ENCODE measurements at regions not wholly inside any gene's neighbourhood (a gene's known extent, or its start where the extent isn't known, plus 50 kb on each side); places are given as distances from the start of the nearest gene placed in this dataset.
A peak's percentile ranks its signal among the peaks of the same experiment; 100 is the strongest.
"Not testable (repeated sequence)": the region's sequence is repeated elsewhere in the genome, so short reads cannot be mapped to it uniquely, and the experiment has no call there.

DNA sequence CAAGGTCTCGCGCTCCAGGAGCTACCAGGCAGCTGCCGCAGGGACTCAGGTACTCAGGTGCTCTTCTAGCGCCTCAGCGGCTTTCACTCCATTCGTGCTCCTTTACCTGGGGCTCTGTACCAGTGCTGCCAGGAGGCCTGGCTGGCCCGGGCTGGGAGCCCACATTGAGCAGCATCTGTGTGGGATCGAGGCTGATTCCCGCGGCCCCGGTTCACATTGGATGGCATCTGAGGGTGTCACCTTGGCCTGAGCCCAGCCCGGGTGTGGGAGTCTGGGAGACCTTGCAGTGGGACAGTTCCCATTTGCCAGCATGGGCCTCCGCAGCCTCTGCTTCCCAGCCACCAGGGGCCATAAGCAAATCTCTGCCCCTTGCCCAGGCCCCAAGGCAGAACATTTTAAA, 96.9 kb downstream of the NPIPB11 start:
- ATAC-seq; in situ Hi-C loops (cut with HindIII; ENCODE audit: extremely low pct_ligation_motif_present, low pct_unique_long_range_greater_than_20kb); FAIRE-seq; H2AFZ ChIP-seq (ENCODE audit: low read length); H3K79me2 ChIP-seq (ENCODE audit: insufficient read depth, low read length); DNase-seq (ENCODE audit: low spot score); H3K36me3 ChIP-seq (replicated peaks in 1 of 2; ENCODE audit: control insufficient read depth in 1 of 2, insufficient read depth in 2 of 2, low read length in 2 of 2); BruUV-seq (replicated peaks); H3K4me2 ChIP-seq (ENCODE audit: low read depth, low read length); H3K4me3 ChIP-seq (replicated peaks in 1 of 3; ENCODE audit: insufficient read depth in 1 of 3, low read depth in 2 of 3, low read length in 3 of 3); H4K20me1 ChIP-seq (ENCODE audit: insufficient read depth, low read length); intact Hi-C loops (cut with micrococcal nuclease; ENCODE audit: unreplicated experiment); H3K27me3 ChIP-seq (ENCODE audit: control insufficient read depth in 1 of 2, insufficient read depth in 2 of 2, low read length in 2 of 2); H3K9me3 ChIP-seq (ENCODE audit: low read length); H3K27ac ChIP-seq (ENCODE audit: extremely low read length, insufficient read depth, low read length); H3K9ac ChIP-seq (ENCODE audit: insufficient read depth, low read depth, low read length); CTCF ChIA-PET (ENCODE audit: low intra/inter-chr PET ratio, low total read pairs); POLR2A ChIA-PET: not testable (repeated sequence)
- TF ChIP-seq, protein P1, sequence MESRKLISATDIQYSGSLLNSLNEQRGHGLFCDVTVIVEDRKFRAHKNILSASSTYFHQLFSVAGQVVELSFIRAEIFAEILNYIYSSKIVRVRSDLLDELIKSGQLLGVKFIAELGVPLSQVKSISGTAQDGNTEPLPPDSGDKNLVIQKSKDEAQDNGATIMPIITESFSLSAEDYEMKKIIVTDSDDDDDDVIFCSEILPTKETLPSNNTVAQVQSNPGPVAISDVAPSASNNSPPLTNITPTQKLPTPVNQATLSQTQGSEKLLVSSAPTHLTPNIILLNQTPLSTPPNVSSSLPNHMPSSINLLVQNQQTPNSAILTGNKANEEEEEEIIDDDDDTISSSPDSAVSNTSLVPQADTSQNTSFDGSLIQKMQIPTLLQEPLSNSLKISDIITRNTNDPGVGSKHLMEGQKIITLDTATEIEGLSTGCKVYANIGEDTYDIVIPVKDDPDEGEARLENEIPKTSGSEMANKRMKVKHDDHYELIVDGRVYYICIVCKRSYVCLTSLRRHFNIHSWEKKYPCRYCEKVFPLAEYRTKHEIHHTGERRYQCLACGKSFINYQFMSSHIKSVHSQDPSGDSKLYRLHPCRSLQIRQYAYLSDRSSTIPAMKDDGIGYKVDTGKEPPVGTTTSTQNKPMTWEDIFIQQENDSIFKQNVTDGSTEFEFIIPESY (CRISPR knock-in tag; IDR thresholded peaks at IDR 0.05) = peak; percentile 51; the same call in 1 of the 2 replicates
- TF ChIP-seq, protein P2, sequence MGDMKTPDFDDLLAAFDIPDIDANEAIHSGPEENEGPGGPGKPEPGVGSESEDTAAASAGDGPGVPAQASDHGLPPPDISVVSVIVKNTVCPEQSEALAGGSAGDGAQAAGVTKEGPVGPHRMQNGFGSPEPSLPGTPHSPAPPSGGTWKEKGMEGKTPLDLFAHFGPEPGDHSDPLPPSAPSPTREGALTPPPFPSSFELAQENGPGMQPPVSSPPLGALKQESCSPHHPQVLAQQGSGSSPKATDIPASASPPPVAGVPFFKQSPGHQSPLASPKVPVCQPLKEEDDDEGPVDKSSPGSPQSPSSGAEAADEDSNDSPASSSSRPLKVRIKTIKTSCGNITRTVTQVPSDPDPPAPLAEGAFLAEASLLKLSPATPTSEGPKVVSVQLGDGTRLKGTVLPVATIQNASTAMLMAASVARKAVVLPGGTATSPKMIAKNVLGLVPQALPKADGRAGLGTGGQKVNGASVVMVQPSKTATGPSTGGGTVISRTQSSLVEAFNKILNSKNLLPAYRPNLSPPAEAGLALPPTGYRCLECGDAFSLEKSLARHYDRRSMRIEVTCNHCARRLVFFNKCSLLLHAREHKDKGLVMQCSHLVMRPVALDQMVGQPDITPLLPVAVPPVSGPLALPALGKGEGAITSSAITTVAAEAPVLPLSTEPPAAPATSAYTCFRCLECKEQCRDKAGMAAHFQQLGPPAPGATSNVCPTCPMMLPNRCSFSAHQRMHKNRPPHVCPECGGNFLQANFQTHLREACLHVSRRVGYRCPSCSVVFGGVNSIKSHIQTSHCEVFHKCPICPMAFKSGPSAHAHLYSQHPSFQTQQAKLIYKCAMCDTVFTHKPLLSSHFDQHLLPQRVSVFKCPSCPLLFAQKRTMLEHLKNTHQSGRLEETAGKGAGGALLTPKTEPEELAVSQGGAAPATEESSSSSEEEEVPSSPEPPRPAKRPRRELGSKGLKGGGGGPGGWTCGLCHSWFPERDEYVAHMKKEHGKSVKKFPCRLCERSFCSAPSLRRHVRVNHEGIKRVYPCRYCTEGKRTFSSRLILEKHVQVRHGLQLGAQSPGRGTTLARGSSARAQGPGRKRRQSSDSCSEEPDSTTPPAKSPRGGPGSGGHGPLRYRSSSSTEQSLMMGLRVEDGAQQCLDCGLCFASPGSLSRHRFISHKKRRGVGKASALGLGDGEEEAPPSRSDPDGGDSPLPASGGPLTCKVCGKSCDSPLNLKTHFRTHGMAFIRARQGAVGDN (CRISPR knock-in tag; IDR thresholded peaks at IDR 0.05) = peak; percentile 47
- WGBS (ENCODE audit: low lambda C conversion rate) = 96% methylated on average over 5 of the region's 13 CpGs
- peaks cover 56% of the 10 kb centered on the region for H3K4me1 ChIP-seq (ENCODE audit: insufficient read depth, low read length)

Data from HepG2 (cell line).